NCI-H2107 treated with DMSO at 0.1 percent for 48 hours (cell line): ENCODE measurements at regions not wholly inside any gene's neighbourhood (a gene's known extent, or its start where the extent isn't known, plus 50 kb on each side); places are given as distances from the start of the nearest gene placed in this dataset.
A peak's percentile ranks its signal among the peaks of the same experiment; 100 is the strongest.
"Not testable (repeated sequence)": the region's sequence is repeated elsewhere in the genome, so short reads cannot be mapped to it uniquely, and the experiment has no call there.

Experiments
- DNase-seq: peaks from one replicate; lab custom pipeline; 2025; ENCODE audit not compliant: unreplicated experiment; lab: John Stamatoyannopoulos, UW

GRCh38 chr7:49453486-49453885 is 320.0 kb upstream of the VWC2 start:
- DNase-seq, result no peak

DNA sequence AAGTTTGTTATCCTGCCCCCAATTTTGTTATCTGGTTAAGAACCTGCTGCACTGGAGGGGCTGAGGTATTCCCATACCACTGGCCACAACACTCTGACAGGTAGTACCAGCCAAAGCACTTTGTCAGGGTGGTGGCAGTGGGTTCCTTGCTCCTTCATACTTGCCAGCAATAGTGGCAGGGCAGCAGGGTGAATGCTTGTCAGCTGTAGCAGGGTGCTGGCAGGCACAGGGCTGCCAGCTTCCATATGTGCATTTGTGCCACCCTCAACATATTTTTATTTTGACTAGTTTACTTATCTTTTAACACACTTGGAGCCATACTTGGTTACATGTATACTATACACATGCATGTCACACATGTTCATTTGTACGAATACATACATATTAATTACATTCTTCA is 294.0 kb upstream of the VWC2 start:
- DNase-seq, result no peak

DNA sequence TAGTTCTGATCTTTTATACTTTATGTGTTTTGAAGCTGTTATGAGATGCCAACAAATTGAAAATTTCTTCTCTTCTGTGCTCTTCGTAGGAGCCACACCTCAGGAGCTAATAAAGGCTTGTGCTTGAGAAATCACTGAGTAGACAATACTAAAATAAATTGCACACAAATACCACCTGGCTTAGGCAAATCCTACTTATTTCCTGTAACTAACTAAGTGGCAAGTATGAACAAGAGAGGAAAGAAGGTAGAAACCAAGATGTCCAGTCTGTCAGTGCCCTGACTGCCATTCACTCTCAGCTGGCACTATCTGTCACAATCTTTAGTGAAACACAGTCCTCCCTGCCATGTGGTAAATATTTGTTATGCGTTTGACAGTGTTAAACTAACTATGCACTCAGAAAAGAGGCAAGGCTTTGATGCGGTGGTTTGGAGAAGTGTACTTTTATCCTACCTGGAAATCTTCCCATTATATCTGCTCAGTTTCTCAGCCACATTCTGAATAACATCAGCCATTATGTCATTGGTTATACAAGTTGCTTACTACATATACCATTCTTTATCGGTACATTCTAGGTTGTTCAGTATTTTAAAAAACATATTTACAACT is 293.4 kb upstream of the VWC2 start:
- no peak for DNase-seq

DNA sequence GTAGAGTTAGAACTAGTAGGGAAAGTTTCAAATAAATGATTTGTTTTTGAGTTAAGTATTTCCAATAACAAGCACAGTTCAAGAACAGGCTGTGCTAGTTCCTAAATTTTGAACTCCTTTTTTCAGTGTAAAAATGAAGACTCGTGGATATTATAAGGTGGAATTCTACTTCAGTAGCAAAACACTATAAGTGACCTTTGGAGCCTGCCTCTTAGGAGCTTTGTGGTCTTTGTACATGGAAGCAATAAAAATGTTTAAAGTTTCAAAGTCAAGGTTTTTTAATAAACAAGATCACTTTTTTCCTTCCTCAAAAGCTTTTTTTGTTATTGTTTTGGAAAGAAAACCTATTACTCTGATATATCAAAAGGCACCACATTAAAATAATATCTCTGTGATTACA is 292.4 kb upstream of the VWC2 start:
- no peak for DNase-seq

GRCh38 chr7:49483142-49483541 is 290.3 kb upstream of the VWC2 start:
- DNase-seq, result no peak

GRCh38 chr7:49486974-49487829 is 286.2 kb upstream of the VWC2 start:
- DNase-seq, result no peak

GRCh38 chr7:49487830-49488140 is 285.7 kb upstream of the VWC2 start:
- DNase-seq, result no peak

DNA sequence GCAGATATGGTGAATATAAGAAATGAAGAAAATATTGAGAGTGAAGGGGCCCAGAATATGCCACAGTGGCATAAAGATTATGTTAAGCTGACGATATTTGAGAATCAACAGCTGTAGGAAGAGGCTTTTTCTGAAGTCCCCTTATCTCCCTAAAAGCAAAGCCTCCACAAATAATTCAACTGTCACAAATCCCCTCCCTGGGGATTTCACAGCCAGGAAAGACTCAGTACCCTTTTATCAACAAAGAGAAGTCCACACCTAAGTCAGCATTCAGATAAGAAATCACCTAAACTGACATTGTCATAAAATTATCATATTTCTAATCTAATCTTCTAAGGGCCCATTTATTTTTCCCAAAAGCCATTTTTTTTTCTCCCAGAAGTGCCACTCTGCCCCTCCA is 284.9 kb upstream of the VWC2 start:
- DNase-seq, result no peak

DNA sequence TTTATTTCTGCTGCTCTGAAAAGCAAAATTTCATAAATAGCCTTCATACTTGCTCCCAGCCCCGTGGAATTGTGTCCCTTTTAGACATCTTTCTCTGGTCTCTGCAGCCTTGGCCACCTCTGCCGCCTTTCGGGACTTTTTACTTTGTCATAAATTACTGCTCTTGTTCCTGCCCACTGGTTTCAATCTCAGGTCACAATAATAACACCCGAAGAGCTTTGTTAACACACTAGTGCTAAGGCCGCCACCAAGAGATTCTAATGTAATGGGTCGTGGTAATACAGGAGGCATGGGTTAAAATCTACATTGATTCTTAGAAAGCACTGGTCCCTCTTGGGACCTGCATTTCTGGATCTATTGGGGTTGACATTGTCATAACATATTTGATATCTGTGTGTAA is 276.0 kb upstream of the VWC2 start:
- DNase-seq, result no peak

GRCh38 chr7:49500741-49501140 is 272.7 kb upstream of the VWC2 start:
- no peak for DNase-seq

DNA sequence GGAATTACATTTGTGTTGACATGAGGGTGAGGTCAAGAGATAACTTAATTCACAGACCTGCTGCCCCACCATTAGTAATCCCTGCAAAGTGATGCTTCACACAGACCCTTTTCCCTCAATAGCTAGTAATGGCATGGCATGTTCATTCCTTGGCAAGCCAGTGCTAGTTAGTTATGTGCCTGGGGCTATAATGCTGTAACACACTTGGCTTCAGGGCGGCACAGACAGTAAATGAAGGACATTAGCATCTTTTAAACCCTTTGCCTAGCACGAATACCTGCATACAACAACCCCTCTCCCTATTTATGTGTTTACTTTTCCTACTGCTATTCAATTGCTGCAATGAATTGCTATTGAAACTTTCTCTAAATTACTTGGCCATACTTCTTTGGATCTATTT is 266.2 kb upstream of the VWC2 start:
- not testable (repeated sequence) for DNase-seq

GRCh38 chr7:49513911-49514310 is 259.5 kb upstream of the VWC2 start:
- peak; percentile 60 for DNase-seq

GRCh38 chr7:49520951-49521350 is 252.5 kb upstream of the VWC2 start:
- no peak for DNase-seq

DNA sequence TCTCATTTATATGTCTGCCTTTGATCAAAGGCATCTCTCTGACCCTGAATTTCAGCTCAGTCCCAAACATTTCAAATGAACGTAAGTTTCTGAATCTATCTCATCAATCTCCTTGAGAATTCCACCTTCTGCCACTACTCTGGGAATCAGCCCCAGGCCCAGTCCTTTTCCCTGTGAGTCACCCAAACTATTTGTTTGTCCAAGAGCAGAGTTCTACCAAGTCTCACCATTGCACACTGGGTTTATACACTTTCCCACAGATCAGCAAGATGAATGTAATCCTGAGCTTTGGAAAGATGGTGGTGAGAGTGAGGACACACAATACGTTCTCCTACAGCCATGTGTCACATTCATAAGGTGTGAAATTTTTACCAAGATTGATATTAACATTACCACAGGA is 251.3 kb upstream of the VWC2 start:
- no peak for DNase-seq

GRCh38 chr7:49523870-49524269 is 249.6 kb upstream of the VWC2 start:
- no peak for DNase-seq

- DNase-seq, result no peak
These were observed 246.3 kb upstream of the VWC2 start for GRCh38 chr7:49527182-49527581.

GRCh38 chr7:49530481-49530880 is 243.0 kb upstream of the VWC2 start:
- no peak for DNase-seq

- DNase-seq, result no peak
These were observed 209.6 kb upstream of the VWC2 start for GRCh38 chr7:49563693-49564378.

DNA sequence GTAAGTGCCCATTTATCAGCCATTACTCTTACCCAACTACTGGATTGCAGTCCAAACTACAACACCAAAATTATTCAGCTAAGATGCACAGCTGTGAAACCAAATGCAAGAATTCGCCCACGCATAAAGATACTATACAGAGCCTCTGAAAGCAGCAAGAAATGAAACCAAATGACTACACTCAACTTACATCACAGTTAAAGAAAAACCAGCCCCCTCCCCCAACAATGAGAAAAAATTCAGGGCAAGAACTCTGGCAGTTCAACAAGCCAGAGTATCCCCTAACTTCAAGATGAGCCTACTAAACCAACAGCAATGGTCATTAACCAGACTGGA is 209.1 kb upstream of the VWC2 start:
- DNase-seq, result no peak

DNA sequence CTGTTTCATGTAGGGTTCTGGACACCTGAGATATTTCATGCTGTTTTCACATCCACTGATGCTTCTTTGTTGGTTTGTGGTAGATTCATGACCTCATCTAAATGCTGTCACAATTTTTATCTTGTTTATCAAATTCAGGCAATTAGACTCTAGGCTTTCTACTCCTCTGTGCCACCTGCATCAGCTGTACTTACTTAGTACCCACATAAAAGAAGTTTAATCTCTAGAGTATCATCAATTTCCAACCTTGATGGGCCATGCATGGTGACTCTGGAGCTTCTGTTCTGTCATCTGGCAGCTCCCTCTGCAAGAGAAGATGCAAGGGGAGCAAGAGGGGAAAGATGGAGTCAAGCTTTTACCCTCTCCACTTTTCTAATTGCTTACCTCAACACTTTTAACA is 195.9 kb upstream of the VWC2 start:
- no peak for DNase-seq

DNA sequence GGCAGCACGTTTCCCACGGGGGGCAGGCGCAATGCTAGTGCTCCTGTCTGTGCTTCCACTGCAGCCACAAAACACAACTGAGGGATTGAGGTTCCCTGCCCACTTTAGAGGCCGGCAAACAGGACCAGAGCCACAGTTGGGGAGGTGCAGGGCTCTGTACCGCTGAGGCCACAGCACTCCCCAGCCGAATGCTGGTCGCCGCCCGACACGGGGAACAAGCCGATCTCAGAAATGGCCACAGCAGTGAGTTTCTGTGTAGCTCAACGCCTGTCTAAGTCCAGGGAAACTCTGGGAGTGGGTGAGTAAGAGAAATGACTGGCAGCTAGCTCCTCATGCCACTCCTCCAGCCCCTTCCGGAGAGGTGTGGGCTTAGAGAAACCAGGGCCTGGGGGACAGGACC is 194.0 kb upstream of the VWC2 start:
- no peak for DNase-seq

DNA sequence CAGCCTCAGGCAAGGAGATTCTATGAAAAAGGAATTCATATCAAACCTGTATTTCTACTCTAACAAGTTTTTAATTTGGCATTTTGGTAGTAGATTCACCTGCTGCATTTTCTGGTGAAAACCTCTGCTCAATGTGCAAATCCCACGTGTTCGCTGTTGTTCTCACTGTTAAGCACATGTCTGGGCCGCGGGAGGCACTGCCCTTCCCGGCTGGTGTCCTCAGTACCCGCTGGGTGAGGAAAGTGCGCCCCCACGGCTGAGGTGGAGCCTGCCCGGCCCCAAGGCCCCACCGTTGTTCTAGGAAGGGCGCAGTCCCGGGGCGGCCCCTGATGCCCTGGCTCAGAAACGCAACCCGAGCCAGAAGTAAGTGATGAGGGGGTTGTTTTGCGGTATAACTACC is 193.4 kb upstream of the VWC2 start:
- DNase-seq, result no peak

GRCh38 chr7:49580761-49581160 is 192.7 kb upstream of the VWC2 start:
- no peak for DNase-seq
